Astrocyte (in vitro differentiated cells and primary cell): ENCODE measurements at regions not wholly inside any gene's neighbourhood (a gene's known extent, or its start where the extent isn't known, plus 50 kb on each side); places are given as distances from the start of the nearest gene placed in this dataset.

ENCODE experiments used
- DNase-seq: peaks from one replicate; pipeline ENCODE4 v3.0.0-alpha.2; 2010; ENCODE audit warnings: low read depth
- FAIRE-seq: peaks from 2 replicates; lab custom pipeline; 2011; peaks lifted over from hg19 to GRCh38; lab: Jason Lieb, UNC
- H2AFZ ChIP-seq: 2 replicates; pipeline ENCODE4 v1.6.0; 2012; ENCODE audit warnings: low read depth, low read length, inconsistent platforms
- H3K27ac ChIP-seq: 2 replicates; pipeline ENCODE4 v1.5.1; 2011; ENCODE audit warnings: low read depth, low read length, inconsistent platforms
- H3K27me3 ChIP-seq: 2 replicates; pipeline ENCODE4 v1.6.0; 2011; ENCODE audit warnings: low read length, inconsistent platforms; ENCODE audit not compliant: insufficient read depth
- H3K36me3 ChIP-seq: 2 replicates; pipeline ENCODE4 v1.5.1; 2011; ENCODE audit warnings: low read length, inconsistent platforms; ENCODE audit not compliant: insufficient read depth
- H3K4me1 ChIP-seq: 2 replicates; pipeline ENCODE4 v1.5.1; 2011; ENCODE audit warnings: low read length, inconsistent platforms; ENCODE audit not compliant: insufficient read depth
- H3K4me2 ChIP-seq: 2 replicates; pipeline ENCODE4 v1.6.0; 2012; ENCODE audit warnings: low read length, inconsistent platforms
- H3K4me3 ChIP-seq: 2 replicates; pipeline ENCODE4 v1.5.1; 2011; ENCODE audit warnings: low read depth, mild to moderate bottlenecking, low read length, inconsistent platforms; ENCODE audit not compliant: insufficient read depth
- H3K79me2 ChIP-seq: 2 replicates; pipeline ENCODE4 v1.6.0; 2012; ENCODE audit warnings: mild to moderate bottlenecking, low read length, inconsistent platforms; ENCODE audit not compliant: insufficient read depth
- H3K9ac ChIP-seq: 2 replicates; pipeline ENCODE4 v1.6.0; 2012; ENCODE audit warnings: mild to moderate bottlenecking, low read length, inconsistent platforms
- H3K9me3 ChIP-seq: 2 replicates; pipeline ENCODE4 v1.5.1; 2012; ENCODE audit warnings: low read depth, mild to moderate bottlenecking, low read length, inconsistent platforms; ENCODE audit not compliant: insufficient read depth
- H4K20me1 ChIP-seq: 2 replicates; pipeline ENCODE4 v1.6.0; 2012; ENCODE audit warnings: low read length, inconsistent platforms; ENCODE audit not compliant: insufficient read depth
- H3K27ac Mint-ChIP-seq: one replicate; pipeline ENCODE4 v1.8.0; 2021; ENCODE audit warnings: mild to moderate bottlenecking, mixed read lengths; ENCODE audit not compliant: unreplicated experiment
- H3K27me3 Mint-ChIP-seq: one replicate; pipeline ENCODE4 v1.8.0; 2021; ENCODE audit warnings: low read depth, mixed read lengths; ENCODE audit not compliant: unreplicated experiment
- H3K36me3 Mint-ChIP-seq: one replicate; pipeline ENCODE4 v1.8.0; 2021; ENCODE audit warnings: low read depth, mixed read lengths; ENCODE audit not compliant: unreplicated experiment
- H3K4me1 Mint-ChIP-seq: one replicate; pipeline ENCODE4 v1.8.0; 2021; ENCODE audit warnings: low read depth, mixed read lengths; ENCODE audit not compliant: unreplicated experiment
- H3K4me3 Mint-ChIP-seq: one replicate; pipeline ENCODE4 v1.8.0; 2021; ENCODE audit warnings: mild to moderate bottlenecking, moderate library complexity, mixed read lengths; ENCODE audit not compliant: unreplicated experiment
- H3K9me3 Mint-ChIP-seq: one replicate; pipeline ENCODE4 v1.8.0; 2021; ENCODE audit warnings: mild to moderate bottlenecking, mixed read lengths; ENCODE audit not compliant: unreplicated experiment
- EZH2 ChIP-seq: IDR thresholded peaks from 2 replicates; pipeline ENCODE4 v1.6.1; 2012; ENCODE audit warnings: mild to moderate bottlenecking, low read length, inconsistent platforms; ENCODE audit not compliant: insufficient read depth
- TF ChIP-seq, protein P1 (sequence below): IDR thresholded peaks from 2 replicates; pipeline ENCODE4 v1.5.1; 2011; ENCODE audit warnings: low read depth, mild to moderate bottlenecking, inconsistent platforms, low read length, moderate library complexity; ENCODE audit not compliant: insufficient read depth

- H3K27me3 ChIP-seq: no peaks in the 10 kb centered on the region
- no peak overlapping the region for H3K27ac ChIP-seq
- no peaks in the 10 kb centered on the region for H4K20me1 ChIP-seq
- no peaks in the 10 kb centered on the region for H3K36me3 ChIP-seq
- no peak overlapping the region for H3K9ac ChIP-seq
- FAIRE-seq: no peak
- H2AFZ ChIP-seq: no peak overlapping the region
- TF ChIP-seq EZH2: no peak
- TF ChIP-seq, protein P1, sequence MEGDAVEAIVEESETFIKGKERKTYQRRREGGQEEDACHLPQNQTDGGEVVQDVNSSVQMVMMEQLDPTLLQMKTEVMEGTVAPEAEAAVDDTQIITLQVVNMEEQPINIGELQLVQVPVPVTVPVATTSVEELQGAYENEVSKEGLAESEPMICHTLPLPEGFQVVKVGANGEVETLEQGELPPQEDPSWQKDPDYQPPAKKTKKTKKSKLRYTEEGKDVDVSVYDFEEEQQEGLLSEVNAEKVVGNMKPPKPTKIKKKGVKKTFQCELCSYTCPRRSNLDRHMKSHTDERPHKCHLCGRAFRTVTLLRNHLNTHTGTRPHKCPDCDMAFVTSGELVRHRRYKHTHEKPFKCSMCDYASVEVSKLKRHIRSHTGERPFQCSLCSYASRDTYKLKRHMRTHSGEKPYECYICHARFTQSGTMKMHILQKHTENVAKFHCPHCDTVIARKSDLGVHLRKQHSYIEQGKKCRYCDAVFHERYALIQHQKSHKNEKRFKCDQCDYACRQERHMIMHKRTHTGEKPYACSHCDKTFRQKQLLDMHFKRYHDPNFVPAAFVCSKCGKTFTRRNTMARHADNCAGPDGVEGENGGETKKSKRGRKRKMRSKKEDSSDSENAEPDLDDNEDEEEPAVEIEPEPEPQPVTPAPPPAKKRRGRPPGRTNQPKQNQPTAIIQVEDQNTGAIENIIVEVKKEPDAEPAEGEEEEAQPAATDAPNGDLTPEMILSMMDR: no peak
- H3K4me3 Mint-ChIP-seq: no peak overlapping the region
- no peaks in the 10 kb centered on the region for H3K4me1 Mint-ChIP-seq
- no peak overlapping the region for H3K27ac Mint-ChIP-seq
- no peak for DNase-seq
- H3K9me3 ChIP-seq: no peaks in the 10 kb centered on the region
- peaks cover 5% of the 10 kb centered on the region for H3K27me3 Mint-ChIP-seq
- H3K9me3 Mint-ChIP-seq: no peaks in the 10 kb centered on the region
- H3K36me3 Mint-ChIP-seq: no peaks in the 10 kb centered on the region
- H3K4me1 ChIP-seq: no peaks in the 10 kb centered on the region
- H3K4me2 ChIP-seq: no peak overlapping the region
- H3K4me3 ChIP-seq: no peak overlapping the region
- no peaks in the 10 kb centered on the region for H3K79me2 ChIP-seq
Observed at GRCh38 chr14:26021759-26022158, 576.1 kb downstream of the NOVA1 start.

- no peaks in the 10 kb centered on the region for H3K9me3 ChIP-seq
- TF ChIP-seq EZH2: no peak
- TF ChIP-seq, protein P1: no peak
- no peak overlapping the region for H3K27ac ChIP-seq
- no peaks in the 10 kb centered on the region for H4K20me1 ChIP-seq
- Mint-ChIP-seq H3K4me3 (no peak overlapping the region), H3K27ac (no peak overlapping the region), H3K36me3 (no peaks in the 10 kb centered on the region), H3K9me3 (no peaks in the 10 kb centered on the region), H3K4me1 (no peaks in the 10 kb centered on the region), H3K27me3 (peaks cover 5% of the 10 kb centered on the region)
- H3K4me3 ChIP-seq: no peak overlapping the region
- H3K9ac ChIP-seq: no peak overlapping the region
- H3K36me3 ChIP-seq: no peaks in the 10 kb centered on the region
- no peaks in the 10 kb centered on the region for H3K4me1 ChIP-seq
- no peak overlapping the region for H2AFZ ChIP-seq
- DNase-seq: no peak
- no peaks in the 10 kb centered on the region for H3K79me2 ChIP-seq
- H3K4me2 ChIP-seq: no peak overlapping the region
- no peak for FAIRE-seq
- H3K27me3 ChIP-seq: no peaks in the 10 kb centered on the region
Observed at GRCh38 chr14:26017270-26017669, 580.6 kb downstream of the NOVA1 start.

GRCh38 chr14:26008290-26008689 is 589.5 kb downstream of the NOVA1 start:
- no peak overlapping the region for H3K27ac Mint-ChIP-seq
- Histone ChIP-seq H3K9ac (no peak overlapping the region), H3K9me3 (no peaks in the 10 kb centered on the region), H3K79me2 (no peaks in the 10 kb centered on the region), H3K4me2 (no peak overlapping the region), H3K4me3 (no peak overlapping the region), H3K36me3 (no peaks in the 10 kb centered on the region), H2AFZ (no peak overlapping the region), H3K4me1 (no peaks in the 10 kb centered on the region), H4K20me1 (no peaks in the 10 kb centered on the region), H3K27me3 (no peaks in the 10 kb centered on the region), H3K27ac (no peak overlapping the region)
- no peaks in the 10 kb centered on the region for H3K9me3 Mint-ChIP-seq
- FAIRE-seq (no peak), DNase-seq (no peak)
- H3K36me3 Mint-ChIP-seq: no peaks in the 10 kb centered on the region
- H3K4me3 Mint-ChIP-seq: no peak overlapping the region
- no peak for TF ChIP-seq EZH2
- TF ChIP-seq, protein P1: no peak
- H3K4me1 Mint-ChIP-seq: no peaks in the 10 kb centered on the region
- no peaks in the 10 kb centered on the region for H3K27me3 Mint-ChIP-seq
